ENCODE measurements at regions not wholly inside any gene's neighbourhood (a gene's known extent, or its start where the extent isn't known, plus 50 kb on each side); places are given as distances from the start of the nearest gene placed in this dataset.

DNA sequence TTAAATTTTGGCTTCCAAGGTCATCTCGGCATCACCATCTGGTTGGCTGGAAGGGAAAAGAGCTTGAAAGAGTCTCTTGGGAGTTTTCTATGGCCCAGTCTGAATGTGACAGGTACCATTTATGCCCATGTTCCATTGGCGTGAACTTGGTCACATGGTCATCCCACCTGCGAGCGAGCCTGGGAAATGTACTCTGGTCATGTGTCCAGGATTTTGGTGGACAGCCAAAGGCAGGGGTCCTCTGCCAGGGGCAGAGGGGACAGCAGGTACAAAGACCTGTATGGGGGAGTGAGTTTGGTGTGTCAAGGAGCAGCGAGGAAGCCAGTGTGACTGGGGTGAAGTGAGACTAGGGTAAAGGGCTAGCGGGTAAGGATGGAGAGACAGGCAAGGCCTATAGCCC is 112.6 kb downstream of the CDC5L start:
- no peak for DNase-seq (ENCODE audit: extremely low read depth in 1 of 2, low read depth in 1 of 2)

DNA sequence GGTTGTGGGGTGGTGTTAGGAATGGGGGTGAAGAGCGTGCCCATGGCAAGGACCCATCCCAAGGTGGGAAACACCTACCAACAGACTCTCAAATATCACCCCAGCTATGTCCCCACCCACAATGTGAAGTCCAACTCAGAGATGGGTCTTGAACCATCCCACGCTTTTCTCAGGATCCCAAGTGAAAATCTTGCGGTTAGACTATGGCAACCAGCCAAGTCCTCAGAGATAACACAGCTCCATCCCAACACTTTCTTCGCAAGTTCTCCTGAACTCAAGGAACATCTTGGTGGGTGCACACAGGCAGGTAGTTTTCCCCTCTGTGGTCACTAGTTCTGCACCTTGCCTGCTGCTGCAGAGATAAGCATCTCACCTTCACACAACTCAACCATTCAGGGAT is 116.0 kb downstream of the CDC5L start:
- no peak for DNase-seq (ENCODE audit: extremely low read depth in 1 of 2, low read depth in 1 of 2)

DNA sequence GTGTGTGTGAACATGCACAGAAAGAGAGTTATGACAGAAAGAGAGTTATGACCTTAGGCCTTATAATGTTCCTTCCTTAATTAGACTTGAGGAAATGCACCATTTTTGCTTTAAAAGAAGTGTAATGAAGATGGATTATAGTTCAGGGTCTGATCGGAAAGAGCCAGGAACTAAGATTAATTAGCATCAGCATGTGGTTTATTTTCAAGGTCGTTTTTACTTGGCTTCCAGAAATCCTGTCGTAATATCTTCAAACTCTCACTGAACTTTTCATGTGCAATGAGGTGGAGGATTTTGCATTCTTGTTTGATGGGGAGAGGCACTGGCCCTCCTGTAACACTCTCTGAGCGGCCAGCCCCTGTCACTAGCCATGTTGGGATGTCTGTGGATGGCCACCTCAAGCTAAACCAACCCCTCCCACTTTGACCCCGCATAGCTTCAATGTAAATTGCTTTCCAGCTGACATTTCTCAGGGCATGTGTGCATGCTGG is 116.8 kb downstream of the CDC5L start:
- no peak for DNase-seq (ENCODE audit: extremely low read depth in 1 of 2, low read depth in 1 of 2)

DNA sequence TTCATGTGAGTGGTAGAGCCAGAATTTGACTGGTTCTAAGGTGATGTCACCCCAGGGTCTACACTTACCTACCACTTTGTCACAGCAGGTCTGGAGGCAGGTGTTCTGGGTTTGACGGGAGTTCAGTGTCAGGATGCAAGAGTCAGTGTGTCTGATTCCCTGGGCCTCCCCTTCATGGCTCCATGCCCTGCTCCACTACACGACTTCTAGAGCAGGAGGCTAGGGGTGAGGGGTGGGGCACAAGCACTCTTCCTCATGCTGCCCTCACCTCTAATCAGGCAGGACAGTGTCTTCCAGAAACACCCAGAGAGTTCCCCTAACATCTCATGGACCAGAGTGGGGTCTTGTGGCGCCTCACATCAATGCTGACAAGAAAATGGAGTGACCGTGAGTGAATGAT is 118.2 kb downstream of the CDC5L start:
- DNase-seq (ENCODE audit: extremely low read depth in 1 of 2, low read depth in 1 of 2), result no peak

DNA sequence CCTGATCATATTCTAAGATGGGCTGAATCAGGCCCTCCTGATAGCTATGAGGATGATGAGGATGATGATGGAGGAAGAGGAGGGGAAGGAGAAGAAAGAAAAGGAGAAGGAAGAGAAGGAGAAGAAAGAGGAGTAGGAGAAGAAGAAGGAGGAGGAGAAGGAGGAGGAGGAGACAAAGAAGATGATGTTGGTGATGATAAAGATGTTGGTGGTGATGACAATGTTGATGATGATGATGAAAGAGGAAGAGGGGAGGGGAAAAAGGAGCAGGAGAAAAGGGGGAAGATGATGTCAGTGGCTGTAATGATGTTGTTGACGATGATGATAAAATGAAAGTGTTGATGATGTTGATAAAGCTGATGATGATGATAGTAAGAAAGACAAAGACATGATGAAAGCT is 119.5 kb downstream of the CDC5L start:
- no peak for DNase-seq (ENCODE audit: extremely low read depth in 1 of 2, low read depth in 1 of 2)

DNA sequence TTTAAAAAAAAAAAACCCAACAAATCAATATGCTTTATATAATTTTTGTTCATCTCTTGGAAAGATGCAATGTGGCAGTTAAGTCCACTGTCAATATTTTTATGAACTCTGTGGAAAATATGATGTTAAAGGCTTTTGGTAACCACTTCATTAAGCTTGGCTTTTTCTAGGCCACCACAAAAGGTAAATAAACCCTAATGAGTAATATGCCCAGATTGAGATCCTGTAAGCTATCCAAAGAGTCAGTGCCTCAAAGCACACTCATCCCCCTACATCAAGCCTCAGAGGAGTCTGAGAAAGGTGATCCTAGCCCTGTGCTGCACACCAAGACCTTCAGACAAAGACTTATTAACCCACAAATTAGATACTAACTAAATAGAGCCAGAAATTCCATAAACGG is 121.1 kb downstream of the CDC5L start:
- DNase-seq (ENCODE audit: extremely low read depth in 1 of 2, low read depth in 1 of 2), result no peak

DNA sequence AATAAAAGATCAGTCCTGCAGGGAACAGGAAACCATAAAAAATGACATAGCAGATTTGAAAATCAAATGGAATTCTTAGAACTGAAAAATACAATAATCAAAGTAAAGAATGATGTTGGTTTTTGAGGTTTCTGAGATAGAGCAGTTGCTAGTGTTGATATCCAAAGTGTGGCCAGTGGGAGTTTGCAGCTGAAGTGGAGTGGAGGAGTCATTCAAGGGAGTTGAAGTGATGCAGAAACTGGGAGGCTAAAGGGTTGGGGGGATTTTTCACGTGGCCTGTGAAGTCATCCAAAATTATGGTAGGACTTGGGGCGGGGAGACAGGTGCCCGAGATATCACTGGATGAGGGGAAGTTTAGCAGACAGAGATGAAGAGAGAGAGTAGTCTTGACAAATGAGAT is 123.6 kb downstream of the CDC5L start:
- no peak for DNase-seq (ENCODE audit: extremely low read depth in 1 of 2, low read depth in 1 of 2)

DNA sequence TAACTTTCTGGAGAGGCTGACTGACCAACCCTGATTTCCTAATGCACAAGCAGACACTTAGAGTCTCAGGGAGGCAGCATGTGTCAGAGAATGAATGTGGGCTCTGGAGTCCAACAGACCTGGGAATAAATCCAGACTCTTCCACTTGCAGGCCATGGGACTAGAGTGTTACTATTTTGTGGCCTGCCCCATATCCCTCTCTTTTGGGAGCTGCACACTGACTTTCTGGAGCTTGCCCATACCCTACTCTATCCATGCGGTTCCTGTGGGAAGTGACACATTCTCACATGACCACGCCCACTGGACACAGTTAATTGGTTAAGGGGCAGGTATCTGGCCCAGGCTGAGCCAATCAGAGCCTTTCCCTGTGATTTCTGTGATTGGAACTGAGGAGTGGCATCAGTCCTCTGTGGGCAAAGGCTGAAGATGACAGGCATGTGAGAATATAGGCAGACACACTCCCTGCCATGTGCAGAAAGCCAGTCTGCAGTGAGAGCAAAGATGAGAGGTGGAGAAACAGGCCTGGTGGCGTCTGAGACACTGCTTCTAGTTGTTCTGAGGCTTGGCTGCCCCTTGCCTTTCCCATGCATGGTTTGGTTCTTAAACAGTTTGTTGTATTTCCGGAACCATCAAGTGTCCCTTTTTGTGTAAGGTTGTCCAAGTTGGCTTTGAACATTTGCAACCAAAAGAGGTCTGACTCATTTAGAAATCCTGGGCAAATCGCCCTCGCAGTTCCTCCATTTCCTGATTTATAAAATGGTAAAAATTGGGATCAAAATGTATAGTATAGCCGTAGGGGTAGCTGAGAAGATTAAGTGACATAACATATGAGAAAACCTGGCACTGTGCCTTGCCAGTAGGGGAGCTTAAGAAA is 125.6 kb downstream of the CDC5L start:
- DNase-seq (ENCODE audit: extremely low read depth in 1 of 2, low read depth in 1 of 2), result no peak

DNA sequence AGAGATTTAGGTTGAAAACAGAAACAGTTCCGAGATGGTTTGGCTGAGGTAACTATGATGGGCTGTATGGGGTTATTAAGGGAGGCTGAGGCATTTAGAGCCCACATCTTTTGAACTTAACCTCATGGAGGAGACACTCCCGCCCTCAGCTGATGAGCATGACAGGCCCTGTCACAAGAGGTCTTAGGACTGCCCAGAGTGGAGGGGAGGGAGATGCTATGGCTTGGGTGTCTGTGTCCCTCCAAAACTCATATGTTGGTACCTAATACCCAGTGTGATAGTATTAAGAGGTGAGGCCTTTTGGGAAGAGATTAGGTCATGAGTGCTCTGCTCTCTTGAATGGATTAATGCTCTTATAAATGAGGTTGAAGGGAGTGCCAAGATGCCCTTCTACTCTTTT is 126.6 kb downstream of the CDC5L start:
- no peak for DNase-seq (ENCODE audit: extremely low read depth in 1 of 2, low read depth in 1 of 2)

DNA sequence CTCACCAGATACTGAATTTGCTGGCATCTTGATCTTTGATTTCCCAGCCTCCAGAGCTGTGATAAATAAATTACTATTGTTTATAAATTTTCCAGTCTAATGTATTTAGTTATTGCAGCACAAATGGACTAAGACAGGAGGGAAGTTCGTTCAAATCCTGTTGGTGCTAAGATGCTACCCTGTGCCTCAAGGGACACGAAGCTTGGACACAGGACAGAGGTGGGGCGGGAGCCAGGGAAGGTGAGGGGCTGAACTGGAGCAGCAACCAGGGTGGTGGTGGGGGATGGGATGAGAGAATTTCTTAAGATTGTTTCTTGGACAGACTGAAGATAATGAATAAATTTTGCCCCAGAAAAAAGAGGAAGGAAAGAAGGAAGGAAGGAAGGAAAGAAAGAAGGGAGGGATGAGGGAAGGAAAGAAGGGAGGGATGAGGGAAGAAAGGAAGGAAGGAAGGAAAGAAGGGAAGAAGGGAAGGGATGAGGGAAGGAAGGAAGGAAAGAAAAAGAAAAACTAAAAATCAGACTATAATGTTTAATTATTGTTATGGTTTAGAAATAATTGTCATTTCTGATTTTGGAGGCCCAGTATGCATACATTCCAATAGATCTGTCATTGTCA is 127.2 kb downstream of the CDC5L start:
- no peak for DNase-seq (ENCODE audit: extremely low read depth in 1 of 2, low read depth in 1 of 2)

DNA sequence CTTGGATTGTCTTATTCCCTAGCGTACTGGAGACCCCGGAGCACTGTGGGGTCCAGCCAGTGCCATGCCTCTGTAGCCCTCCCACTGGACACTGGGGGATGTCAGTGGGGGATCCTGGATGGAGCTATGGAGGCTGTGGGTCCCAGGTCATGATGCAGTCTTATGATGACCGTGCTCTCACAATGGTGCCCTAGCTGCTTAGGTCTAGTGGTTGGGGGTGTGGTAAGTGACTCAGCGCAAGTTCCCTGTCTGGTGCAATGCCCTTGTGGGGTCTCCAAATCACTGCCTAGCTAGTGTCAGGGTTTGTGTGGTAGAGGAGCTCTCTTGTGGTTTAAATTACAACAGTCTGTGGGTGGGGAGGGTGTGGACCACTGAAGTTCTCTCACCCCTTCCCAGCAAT is 135.4 kb downstream of the CDC5L start:
- no peak for DNase-seq (ENCODE audit: extremely low read depth in 1 of 2, low read depth in 1 of 2)

DNA sequence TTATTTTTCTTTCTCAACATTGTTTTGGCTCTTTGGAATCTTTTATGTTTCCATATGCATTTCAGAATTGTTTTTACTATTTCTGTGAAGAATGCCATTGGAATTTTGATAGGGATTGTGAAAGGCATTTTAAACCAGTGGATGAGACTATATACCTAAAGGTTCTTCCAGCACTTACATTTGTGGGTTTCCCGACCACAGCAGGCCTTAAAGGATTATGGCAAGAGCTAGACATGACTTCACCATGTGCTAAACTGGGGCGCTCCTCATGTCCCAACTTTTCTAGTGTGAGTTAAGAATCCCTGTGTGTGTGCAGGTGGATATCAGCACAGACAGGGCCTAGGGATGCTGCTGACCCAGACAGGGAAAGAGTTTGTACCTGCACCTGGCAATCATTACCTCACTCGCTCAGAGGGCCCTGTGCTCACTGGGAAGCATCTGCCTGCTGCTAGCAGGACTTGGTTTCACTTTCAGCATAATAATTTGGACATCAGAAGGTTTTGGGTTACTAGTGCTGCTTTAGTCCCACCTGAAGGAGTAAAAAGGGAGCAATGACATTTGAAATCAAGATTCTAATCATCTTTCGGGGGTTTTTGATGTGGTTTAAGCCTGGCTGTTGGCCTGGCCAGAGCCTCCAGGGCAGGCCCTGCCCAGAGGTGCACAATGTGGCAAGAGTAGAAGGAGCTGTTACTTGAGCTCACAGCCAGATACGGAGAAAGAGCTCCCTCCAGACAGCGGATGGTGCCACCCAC is 137.1 kb downstream of the CDC5L start:
- DNase-seq (ENCODE audit: extremely low read depth in 1 of 2, low read depth in 1 of 2), result no peak

DNA sequence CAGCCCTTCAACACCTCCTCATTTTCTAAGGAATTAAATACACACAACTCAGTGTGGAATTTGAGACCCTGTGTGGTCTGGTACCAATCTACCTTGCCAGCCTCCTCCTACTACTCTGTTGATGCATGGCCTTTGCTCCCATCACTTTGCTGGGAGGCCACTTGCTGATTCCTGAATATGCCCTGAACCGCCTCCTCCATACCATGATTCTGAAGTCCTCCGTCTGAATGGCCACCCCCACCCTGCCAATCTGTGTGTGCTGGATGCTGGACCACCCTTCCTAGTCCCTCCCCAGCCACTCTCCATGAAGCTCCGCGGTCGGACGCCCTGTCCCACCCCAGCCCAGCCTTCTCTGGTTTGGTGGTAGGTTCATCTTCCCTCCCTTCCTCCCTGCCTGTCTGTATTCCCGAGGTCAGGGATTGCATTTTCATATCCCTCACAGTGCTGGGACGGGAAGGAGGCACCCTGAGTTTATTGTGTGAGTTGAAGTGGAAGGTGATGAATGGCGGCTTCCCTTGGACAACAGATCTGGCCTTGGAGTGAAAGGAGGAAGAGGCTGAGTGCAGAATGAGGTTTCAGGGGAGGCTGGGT is 138.3 kb downstream of the CDC5L start:
- DNase-seq (ENCODE audit: extremely low read depth in 1 of 2, low read depth in 1 of 2), result no peak

DNA sequence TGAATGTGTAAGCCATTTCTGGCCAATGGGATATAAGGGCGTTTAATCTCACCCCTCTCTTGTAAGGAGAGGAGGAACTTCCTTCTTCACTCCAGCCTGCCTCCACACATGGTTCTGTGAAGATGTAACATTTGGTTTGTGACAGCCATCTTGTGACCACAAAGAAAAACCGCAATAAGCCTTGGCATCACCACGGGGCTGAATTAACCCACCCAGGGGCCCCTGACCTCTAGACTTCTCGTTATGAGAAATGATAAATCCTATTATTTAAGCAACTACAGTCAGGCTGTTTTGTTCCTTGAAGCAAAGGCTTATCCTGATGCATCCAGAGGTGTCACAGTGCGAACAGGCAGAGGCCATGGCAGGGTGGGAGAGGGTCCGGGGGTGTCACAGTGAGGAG is 139.7 kb downstream of the CDC5L start:
- DNase-seq (ENCODE audit: extremely low read depth in 1 of 2, low read depth in 1 of 2), result no peak

DNA sequence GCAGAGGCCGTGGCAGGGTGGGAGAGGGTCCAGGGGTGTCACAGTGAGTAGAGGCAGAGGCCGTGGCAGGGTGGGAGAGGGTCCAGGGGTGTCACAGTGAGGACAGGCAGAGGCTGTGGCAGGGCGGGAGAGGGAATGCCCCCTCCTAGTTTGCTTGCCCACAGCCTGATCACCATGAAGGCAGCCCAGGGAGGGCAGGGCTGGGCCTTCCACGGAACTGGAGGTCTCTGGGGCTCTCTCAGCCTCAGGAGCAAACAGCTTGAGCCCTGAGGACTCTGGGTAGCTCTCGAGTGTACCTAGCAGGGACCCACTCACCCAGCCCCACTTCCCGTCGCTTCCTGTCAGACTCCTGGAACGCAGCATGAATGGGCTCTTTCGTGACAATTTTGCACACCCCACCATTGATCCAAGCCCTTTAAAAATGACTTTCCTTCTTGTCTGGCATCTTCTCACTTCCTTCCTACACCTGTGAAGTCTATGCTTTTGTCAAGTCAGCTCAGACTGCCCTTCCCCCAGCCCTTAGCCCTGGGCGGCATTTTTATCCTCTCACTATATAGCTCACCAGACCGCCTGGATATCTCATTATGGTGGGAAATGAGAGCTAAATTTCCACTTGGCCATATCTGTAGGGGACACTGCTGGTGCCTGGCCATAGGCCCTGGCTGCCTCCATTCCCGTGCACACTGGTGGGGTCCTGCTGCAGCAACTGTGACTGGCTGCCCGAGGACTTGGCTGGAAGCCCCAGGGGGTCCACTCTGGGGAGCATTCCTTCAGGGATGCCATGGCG is 140.3 kb downstream of the CDC5L start:
- no peak for DNase-seq (ENCODE audit: extremely low read depth in 1 of 2, low read depth in 1 of 2)

DNA sequence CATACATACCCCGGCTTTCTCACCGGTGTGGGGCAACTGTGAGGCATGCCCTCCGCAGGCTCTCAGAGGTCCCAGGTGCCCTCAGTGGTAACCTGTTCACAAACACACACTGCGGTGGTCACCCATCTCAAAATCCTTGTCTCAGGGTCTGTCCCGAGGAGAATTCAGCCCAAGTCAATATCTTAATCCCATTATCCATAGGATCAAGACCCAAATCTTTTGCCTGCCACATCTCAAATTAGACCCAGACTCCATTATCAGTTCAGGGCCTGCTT is 140.8 kb downstream of the CDC5L start:
- DNase-seq (ENCODE audit: extremely low read depth in 1 of 2, low read depth in 1 of 2), result no peak

DNA sequence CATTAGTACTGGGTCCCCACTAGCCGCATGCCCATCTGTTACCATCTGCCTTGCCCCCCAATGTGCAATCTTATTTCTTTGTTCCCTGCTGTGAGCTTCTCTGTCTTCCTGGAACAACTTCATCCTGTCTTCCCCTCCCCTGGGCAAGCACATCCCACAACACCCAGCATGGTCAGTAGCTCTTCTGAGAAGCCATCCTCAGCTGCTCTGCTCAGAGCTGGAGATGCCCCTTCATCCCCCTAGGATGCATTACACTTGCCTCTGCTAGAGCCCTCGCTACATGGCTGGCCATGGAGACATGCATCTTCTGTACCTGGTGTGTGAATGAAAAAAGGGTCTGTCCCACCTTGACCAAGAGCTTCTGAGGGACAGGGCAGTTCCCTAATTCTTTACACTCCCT is 141.2 kb downstream of the CDC5L start:
- no peak for DNase-seq (ENCODE audit: extremely low read depth in 1 of 2, low read depth in 1 of 2)

DNA sequence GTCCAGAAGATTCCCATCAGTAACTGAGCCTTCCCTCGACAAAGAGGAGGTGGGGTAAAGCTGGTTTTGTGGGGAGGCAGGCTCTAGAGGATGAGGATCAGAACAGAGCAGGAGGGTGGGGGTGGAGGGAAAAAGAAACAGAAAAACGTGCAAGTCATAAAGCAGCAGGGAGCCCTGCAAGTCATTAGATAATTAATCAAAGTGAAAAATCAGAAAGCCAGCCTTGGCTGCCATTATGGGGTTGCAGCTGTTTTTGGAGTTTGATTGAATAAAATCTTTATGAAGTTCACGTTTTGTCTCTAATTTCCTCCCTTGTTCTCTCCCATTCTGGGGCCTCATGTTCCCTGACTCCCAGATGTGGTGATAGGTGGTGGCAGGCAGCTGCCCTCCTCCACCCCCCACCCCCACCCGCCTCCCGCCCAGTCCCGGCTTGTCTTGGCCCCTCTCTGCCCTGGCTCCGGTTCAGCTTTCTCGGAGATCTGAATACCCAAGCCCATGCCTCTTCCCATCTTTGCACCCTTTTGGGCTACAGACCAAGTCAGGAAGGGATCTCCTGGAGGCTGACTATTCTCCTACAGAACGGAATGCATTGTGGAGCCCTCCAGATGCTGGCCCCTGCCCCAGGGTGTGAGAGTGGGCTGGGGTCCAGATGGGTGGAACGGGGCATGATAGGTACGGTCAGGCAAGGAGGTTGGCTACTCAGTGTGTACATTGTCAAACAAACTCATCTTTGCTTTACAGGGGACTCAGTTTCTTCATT is 141.8 kb downstream of the CDC5L start:
- DNase-seq (ENCODE audit: extremely low read depth in 1 of 2, low read depth in 1 of 2), result no peak

DNA sequence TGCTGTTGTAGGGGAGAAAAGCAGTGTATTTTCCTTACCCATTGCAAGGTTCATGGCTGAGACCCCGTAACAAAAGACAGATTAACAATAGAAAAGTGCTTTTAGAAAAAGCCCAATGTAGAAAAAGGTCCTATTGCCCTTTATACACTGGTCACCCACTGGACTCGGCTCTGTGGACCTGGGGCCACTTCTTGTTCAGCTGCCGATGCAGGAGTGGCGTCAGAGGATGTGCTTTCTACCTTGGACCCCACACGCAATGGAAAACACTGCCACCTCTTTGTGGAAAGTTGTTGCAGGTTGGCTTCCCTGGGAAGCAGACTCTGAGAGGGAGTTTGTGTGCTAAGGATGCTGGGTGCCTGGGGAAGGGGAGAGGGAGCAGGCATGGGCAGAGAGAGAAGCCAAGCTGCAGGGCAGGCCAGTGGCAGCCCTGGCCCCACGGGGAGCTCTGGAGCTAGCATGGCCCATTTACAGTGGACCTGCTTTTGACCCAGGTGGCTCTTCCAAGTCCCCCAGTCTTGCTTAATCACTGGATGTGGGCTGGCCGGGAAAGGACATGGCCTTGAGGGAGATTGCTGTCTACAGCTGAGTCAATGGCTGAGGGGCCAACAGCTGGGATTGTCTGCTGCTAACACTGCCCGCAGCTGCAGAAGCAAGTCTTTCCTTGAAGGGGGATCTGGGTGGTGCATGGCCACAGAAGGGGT is 142.9 kb downstream of the CDC5L start:
- DNase-seq (ENCODE audit: extremely low read depth in 1 of 2, low read depth in 1 of 2), result no peak

DNA sequence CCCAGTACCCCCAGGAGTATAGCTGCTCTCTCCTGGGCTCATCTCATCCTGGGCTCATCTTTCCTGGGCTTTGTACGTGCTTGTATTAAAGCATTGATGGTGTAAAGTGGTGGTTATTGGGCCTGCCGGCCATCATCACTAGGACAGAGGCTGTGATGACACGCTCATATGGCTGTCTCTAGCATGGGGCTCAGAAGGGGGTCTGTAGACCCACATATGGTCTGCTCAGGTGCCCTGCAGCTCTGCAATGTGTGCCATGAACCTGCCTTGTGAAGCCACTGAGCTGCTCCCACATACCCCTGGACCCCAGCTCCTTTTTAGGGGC is 143.4 kb downstream of the CDC5L start:
- DNase-seq (ENCODE audit: extremely low read depth in 1 of 2, low read depth in 1 of 2), result no peak

All from activated CD8-positive, alpha-beta memory T cell treated with anti-CD3 and anti-CD28 coated beads for 1 hour (primary cell).